Peyer's patch (tissue), 4 donors: ENCODE measurements at regions not wholly inside any gene's neighbourhood (a gene's known extent, or its start where the extent isn't known, plus 50 kb on each side); places are given as distances from the start of the nearest gene placed in this dataset.

Experiments used
- DNase-seq, 3 donors: peaks; one replicate each; pipeline ENCODE4 v3.0.0-alpha.2; 2017 to 2019
- H3K27ac ChIP-seq, 4 donors: fragments of 200-600 bp; sonication (generic); one replicate each; pipeline ENCODE4 v1.5.1; 2016 to 2019
- H3K27me3 ChIP-seq, 2 donors: fragments of 200-600 bp; sonication (generic); one replicate each; pipeline ENCODE4 v1.5.1; 2019
- H3K36me3 ChIP-seq, 3 donors: fragments of 200-600 bp; sonication (generic); one replicate each; pipeline ENCODE4 v1.5.1; 2016 to 2019
- H3K4me1 ChIP-seq, 4 donors: fragments of 200-600 bp; sonication (generic); one replicate each; pipeline ENCODE4 v1.5.1; 2016 to 2019
- H3K4me3 ChIP-seq, 4 donors: fragments of 200-600 bp; sonication (generic); 1 replicate in 3 of 4; 2 replicates in 1 of 4; pipeline ENCODE4 v1.5.1; 2016 to 2019; ENCODE audit warnings: mild to moderate bottlenecking in 1 of 4
- H3K9me3 ChIP-seq, 4 donors: fragments of 200-600 bp; sonication (generic); one replicate each; pipeline ENCODE4 v1.5.1; 2016 to 2019; ENCODE audit warnings: mild to moderate bottlenecking in 1 of 4
- CTCF ChIP-seq, 6 experiments: fragments of 450-650 bp in 4 of 6; fragments of 200-600 bp in 2 of 6; sonication (generic) in 1 of 6; IDR thresholded peaks; one replicate each; pipeline ENCODE4 v1.5.1; 2017 to 2019; ENCODE audit warnings: antibody characterized with exemption in 6 of 6, mild to moderate bottlenecking in 3 of 6, moderate library complexity in 1 of 6
- POLR2A ChIP-seq, 2 donors: fragments of 450-650 bp; IDR thresholded peaks; one replicate each; pipeline ENCODE4 v1.5.1; 2017; ENCODE audit warnings: antibody characterized with exemption in 2 of 2, mild to moderate bottlenecking in 2 of 2, moderate library complexity in 2 of 2

- Histone ChIP-seq H3K4me1 (peaks cover 0 to under 1% (median 0%) of the 10 kb centered on the region in 4 donors), H3K4me3 (no peak overlapping the region), H3K36me3 (no peaks in the 10 kb centered on the region), H3K27ac (no peak overlapping the region), H3K9me3 (no peaks in the 10 kb centered on the region), H3K27me3 (no peaks in the 10 kb centered on the region)
- no peak for TF ChIP-seq CTCF (IDR thresholded peaks at IDR 0.05)
- no peak for TF ChIP-seq POLR2A (IDR thresholded peaks at IDR 0.05)
- DNase-seq = no peak
Observed at GRCh38 chr19:31104451-31104850, 244.8 kb downstream of the TSHZ3 start.

DNA sequence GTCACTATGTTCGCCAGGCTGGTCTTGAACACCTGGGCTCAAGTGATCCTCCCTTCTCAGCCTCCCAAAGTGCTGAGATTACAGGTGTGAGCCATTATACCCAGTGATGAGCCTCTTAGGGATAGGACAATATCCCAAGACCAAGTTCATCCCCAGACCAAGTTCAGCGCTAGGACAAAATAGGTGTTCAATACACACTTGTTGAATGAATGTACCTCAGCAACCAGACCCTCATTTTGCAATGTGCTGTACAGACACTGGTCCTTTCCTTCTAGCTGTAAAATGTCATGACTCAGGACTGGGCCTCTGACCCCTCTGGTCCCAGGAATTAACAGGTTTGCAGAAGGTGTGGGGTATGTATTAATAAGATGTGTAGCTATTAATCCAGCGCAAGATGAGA, 246.0 kb downstream of the TSHZ3 start:
- H3K4me3 ChIP-seq = no peak overlapping the region
- no peaks in the 10 kb centered on the region for H3K27me3 ChIP-seq
- H3K4me1 ChIP-seq = no peaks in the 10 kb centered on the region
- DNase-seq = no peak
- H3K9me3 ChIP-seq = no peaks in the 10 kb centered on the region
- TF ChIP-seq CTCF (IDR thresholded peaks at IDR 0.05) = no peak
- TF ChIP-seq POLR2A (IDR thresholded peaks at IDR 0.05) = no peak
- no peak overlapping the region for H3K27ac ChIP-seq
- no peaks in the 10 kb centered on the region for H3K36me3 ChIP-seq

- no peaks in the 10 kb centered on the region for H3K36me3 ChIP-seq
- no peak for TF ChIP-seq CTCF (IDR thresholded peaks at IDR 0.05)
- TF ChIP-seq POLR2A (IDR thresholded peaks at IDR 0.05) = no peak
- no peak overlapping the region for H3K27ac ChIP-seq
- no peak for DNase-seq
- no peak overlapping the region for H3K4me3 ChIP-seq
- H3K9me3 ChIP-seq = no peaks in the 10 kb centered on the region
- H3K27me3 ChIP-seq = no peaks in the 10 kb centered on the region
- no peaks in the 10 kb centered on the region for H3K4me1 ChIP-seq
Observed at GRCh38 chr19:31102674-31103073, 246.6 kb downstream of the TSHZ3 start.

DNA sequence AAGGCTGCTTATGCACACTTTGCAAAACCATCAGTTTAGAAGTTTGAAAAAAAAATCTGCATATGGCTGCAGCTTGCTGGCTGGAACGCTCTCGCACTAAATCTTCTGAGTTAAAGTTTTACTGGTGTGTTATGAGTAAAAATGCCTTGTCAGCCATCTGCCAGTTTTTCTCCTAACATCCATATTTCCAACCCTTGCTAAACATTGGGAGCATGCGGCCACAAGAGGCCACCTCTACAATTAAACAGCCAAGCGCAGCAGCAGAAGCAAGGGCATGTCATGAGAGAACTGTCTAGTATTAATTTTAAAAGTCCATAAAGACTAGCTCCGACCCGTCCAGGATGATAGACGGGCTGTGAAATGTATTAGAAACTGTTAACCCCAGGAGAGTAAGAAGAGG, 248.3 kb downstream of the TSHZ3 start:
- no peak overlapping the region for H3K4me3 ChIP-seq
- no peak for DNase-seq
- H3K27ac ChIP-seq = no peak overlapping the region
- TF ChIP-seq POLR2A (IDR thresholded peaks at IDR 0.05) = no peak
- TF ChIP-seq CTCF (IDR thresholded peaks at IDR 0.05) = no peak
- no peaks in the 10 kb centered on the region for H3K4me1 ChIP-seq
- H3K9me3 ChIP-seq = no peaks in the 10 kb centered on the region
- no peaks in the 10 kb centered on the region for H3K36me3 ChIP-seq
- H3K27me3 ChIP-seq = no peaks in the 10 kb centered on the region

GRCh38 chr19:31100206-31100590, 249.0 kb downstream of the TSHZ3 start:
- H3K4me1 ChIP-seq = no peaks in the 10 kb centered on the region
- no peak for DNase-seq

More at GRCh38 chr19:31100206-31100590, 249.0 kb downstream of the TSHZ3 start:
- H3K4me3 ChIP-seq = no peak overlapping the region
- H3K9me3 ChIP-seq = no peaks in the 10 kb centered on the region
- no peak overlapping the region for H3K27ac ChIP-seq
- no peaks in the 10 kb centered on the region for H3K36me3 ChIP-seq
- TF ChIP-seq CTCF (IDR thresholded peaks at IDR 0.05) = no peak
- no peak for TF ChIP-seq POLR2A (IDR thresholded peaks at IDR 0.05)
- H3K27me3 ChIP-seq = no peaks in the 10 kb centered on the region
